ENCODE measurements at regions not wholly inside any gene's neighbourhood (a gene's known extent, or its start where the extent isn't known, plus 50 kb on each side); places are given as distances from the start of the nearest gene placed in this dataset.
"Not testable (repeated sequence)": the region's sequence is repeated elsewhere in the genome, so short reads cannot be mapped to it uniquely, and the experiment has no call there.

- DNase-seq (ENCODE audit: low read depth in 2 of 2) = no peak
These were observed 285.8 kb downstream of the C1D start for GRCh38 chr2:67777010-67777409.

- DNase-seq (ENCODE audit: low read depth in 2 of 2) = no peak
These were observed 284.9 kb downstream of the C1D start for GRCh38 chr2:67777836-67778429.

DNA sequence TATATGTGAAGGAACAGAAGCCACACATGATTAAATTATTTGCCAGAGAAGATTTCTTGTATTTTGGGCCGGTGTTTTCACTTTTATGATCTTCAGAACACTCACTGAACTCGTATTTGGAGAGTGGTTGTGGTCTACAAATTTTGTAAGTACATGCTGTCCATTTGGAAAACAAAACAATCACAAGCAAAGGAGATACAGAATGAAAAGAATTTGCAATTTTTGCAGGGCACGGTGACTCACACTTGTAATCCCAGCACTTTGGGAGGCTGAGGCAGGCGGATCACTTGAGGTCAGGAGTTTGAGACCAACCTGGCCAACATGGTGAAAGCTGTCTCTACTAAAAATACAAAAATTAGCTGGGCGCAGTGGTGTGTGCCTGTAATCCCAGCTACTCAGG is 282.0 kb downstream of the C1D start:
- DNase-seq (ENCODE audit: low read depth in 2 of 2) = not testable (repeated sequence)

- DNase-seq (ENCODE audit: low read depth in 2 of 2) = no peak
These were observed 280.4 kb downstream of the C1D start for GRCh38 chr2:67782443-67782842.

DNA sequence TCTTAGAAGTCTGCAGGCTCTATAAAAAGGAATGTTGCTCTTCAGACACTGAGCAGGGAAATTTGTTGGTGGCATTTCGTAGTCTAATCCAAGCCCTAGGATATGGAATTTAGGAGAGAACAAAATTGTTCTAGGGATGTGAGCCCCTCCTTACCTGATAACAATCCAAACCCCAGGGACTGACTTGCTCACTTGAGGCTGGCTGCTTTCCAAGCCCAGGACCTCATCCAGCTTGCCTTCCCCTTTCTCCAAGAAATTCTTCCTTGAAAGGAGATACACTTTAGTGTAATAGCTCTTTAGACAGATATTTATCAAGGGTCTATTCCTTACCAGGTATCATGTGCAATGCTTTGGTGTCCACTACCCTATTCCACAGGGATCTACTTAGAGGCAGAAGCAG is 279.8 kb downstream of the C1D start:
- DNase-seq (ENCODE audit: low read depth in 2 of 2) = no peak

GRCh38 chr2:67790622-67791021 is 272.2 kb downstream of the C1D start:
- DNase-seq (ENCODE audit: low read depth in 2 of 2) = peak; percentile 81

- DNase-seq (ENCODE audit: low read depth in 2 of 2) = no peak
These were observed 270.6 kb downstream of the C1D start for GRCh38 chr2:67792191-67792590.

- no peak for DNase-seq (ENCODE audit: low read depth in 2 of 2)
These were observed 270.1 kb downstream of the C1D start for GRCh38 chr2:67792681-67793091.

DNA sequence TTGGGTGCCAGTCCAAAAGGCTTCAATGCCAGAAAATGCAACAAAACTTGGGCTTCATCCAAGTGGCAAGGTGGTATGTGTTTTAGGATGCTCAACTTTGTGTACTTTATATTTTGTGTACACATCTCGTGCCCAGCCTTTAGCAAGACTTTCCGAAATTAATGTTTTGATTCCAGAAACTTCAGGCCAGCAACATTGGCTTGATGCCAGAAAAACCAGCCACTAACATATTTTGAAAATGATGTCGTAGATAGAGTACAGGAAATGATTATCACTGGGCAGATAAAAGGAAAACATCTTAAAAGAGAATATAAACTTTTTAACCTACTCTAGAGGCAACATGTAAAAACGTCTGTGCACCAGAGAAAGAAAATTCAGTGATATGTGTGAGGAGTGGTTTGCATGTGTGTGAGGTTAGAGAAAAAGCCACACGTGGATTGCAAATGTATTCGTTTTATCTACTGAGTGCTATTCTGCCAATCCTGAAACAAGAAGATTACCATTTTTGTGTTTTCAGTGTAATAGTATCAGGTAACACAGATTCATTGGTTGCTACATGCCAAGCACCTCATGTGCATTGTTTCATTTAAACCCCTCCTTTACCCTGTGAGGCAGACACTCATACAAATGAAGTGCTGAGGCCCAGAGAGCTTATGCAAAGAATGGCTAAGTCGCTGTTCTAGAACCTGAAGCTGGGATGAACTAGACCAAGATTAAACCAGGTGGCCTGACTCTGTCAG is 264.8 kb downstream of the C1D start:
- no peak for DNase-seq (ENCODE audit: low read depth in 2 of 2)

- no peak for DNase-seq (ENCODE audit: low read depth in 2 of 2)
These were observed 264.2 kb downstream of the C1D start for GRCh38 chr2:67798541-67799160.

- DNase-seq (ENCODE audit: low read depth in 2 of 2) = no peak
These were observed 262.9 kb downstream of the C1D start for GRCh38 chr2:67799886-67800285.

DNA sequence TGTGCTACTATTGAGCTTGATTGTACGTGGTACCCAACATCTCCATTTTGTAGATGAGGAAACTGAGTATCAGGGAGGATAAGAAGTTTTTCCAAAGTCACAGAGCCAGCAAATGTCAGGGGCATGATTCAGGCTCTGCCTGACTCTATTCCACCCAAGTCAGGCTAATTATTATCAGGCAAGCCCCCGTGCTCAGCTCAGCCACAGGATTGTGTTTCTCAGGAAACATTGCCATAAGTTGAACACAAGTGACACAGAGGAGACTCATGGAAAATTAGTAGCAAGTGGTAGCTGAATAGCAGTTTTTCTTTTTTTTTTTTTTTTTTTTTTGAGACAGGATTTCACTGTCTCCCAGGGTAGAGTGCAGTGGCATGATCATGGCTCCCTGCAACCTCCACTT is 260.5 kb downstream of the C1D start:
- no peak for DNase-seq (ENCODE audit: low read depth in 2 of 2)

- DNase-seq (ENCODE audit: low read depth in 2 of 2) = no peak
These were observed 260.0 kb downstream of the C1D start for GRCh38 chr2:67802824-67803223.

DNA sequence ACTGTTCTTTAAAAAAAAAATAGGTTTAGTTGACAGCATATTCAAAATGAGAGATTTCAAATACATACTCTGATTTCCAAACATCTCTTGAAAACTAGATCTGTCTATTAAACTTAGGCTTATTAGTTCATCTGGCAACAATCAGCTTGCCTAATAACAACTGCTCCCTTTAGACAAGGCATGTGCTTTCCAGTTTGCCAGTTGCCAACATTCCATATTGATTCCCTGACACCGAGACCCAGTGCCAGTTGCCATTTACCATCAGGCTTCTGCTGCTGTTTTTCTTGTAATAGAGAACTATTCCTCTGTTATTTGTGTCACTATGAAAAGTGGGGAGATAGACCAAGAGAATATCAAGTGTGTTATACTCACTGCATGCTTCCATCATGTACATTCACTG is 256.0 kb downstream of the C1D start:
- no peak for DNase-seq (ENCODE audit: low read depth in 2 of 2)

DNA sequence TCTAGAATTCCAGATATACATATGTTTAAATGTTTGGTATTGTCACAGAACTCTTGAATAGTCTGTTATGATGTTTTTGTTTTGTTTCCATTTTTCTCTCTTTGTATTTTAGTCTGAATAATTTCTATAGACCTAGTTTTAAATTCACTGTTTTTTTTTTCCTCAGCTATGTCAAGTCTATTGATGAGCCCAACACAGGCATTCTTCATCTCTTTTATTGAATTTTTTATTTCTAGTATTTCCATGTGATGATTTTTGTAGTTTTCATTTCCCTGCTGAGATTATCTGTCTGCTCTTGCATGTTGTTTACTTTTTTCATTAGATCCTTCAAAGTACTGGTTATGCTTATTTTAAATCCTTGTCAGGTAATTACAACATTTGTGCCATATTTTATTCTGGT is 254.7 kb downstream of the C1D start:
- no peak for DNase-seq (ENCODE audit: low read depth in 2 of 2)

GRCh38 chr2:67812682-67813081 is 250.1 kb downstream of the C1D start:
- DNase-seq (ENCODE audit: low read depth in 2 of 2) = no peak

GRCh38 chr2:67823726-67824125 is 239.1 kb downstream of the C1D start:
- DNase-seq (ENCODE audit: low read depth in 2 of 2) = no peak

DNA sequence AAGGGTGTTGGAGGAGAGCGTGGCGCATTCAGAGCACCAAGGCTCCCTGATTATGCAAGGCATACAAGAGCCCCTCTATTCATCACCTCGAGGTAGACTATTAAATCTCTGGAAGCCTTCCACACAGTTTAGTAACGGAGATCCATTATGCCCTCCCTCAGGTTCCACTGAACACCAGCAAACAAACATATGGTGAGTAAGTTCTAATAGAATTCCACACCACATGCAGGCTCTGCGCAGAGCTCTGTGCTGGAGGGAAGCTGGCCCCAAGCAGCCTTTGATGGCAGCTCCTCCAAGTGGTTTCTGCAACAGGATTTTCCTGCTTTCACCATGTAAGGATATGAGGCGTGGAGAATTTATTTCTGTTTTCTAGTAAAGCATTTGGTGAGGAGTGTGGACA is 238.6 kb downstream of the C1D start:
- DNase-seq (ENCODE audit: low read depth in 2 of 2) = peak; percentile 64 to 66

DNA sequence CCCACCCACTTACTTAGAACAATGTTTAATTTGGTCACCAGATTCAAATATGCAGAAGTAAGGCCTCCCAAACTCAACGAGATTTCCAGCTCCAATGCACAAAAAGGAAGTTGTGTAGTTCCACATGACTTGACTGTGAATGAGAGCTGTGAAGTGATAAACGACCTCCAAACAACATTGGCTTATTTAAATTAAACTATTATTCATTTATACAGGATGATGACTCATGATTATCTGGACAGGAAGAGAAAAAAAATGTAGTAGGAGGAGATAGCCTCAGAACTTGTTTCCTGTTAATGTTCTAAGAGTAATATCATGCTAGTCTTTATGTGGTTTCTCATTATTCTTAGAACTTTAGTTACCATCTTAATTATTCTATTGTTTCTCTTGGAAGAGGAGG is 237.3 kb downstream of the C1D start:
- peak; percentile 12 to 22 for DNase-seq (ENCODE audit: low read depth in 2 of 2)

- no peak for DNase-seq (ENCODE audit: low read depth in 2 of 2)
These were observed 234.7 kb downstream of the C1D start for GRCh38 chr2:67828066-67828465.

GRCh38 chr2:67829470-67829869 is 233.3 kb downstream of the C1D start:
- no peak for DNase-seq (ENCODE audit: low read depth in 2 of 2)

- DNase-seq (ENCODE audit: low read depth in 2 of 2) = no peak
These were observed 229.2 kb downstream of the C1D start for GRCh38 chr2:67833632-67834031.

DNA sequence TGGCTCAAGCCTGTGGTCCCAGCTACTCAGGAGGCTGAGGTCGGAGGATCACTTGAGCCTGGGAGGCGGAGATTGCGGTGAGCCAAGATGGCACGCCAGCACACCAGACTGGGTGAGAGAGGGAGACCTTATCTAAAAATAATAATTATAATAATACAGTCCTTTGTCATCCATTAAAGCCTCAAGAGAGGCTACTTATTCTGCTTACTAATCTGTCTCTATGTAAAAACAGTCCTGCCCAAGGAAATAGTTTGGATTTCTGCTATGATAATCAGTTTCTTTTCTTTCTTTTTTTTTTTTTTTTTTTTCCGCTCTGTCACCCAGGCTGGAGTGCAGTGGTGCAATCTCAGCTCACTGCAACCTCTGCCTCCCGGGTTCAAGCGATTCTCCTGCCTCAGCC is 228.3 kb downstream of the C1D start:
- DNase-seq (ENCODE audit: low read depth in 2 of 2) = no peak
